Tibial artery (tissue), 4 donors: ENCODE measurements at regions not wholly inside any gene's neighbourhood (a gene's known extent, or its start where the extent isn't known, plus 50 kb on each side); places are given as distances from the start of the nearest gene placed in this dataset.

ENCODE experiments used
- DNase-seq, 2 donors: peaks; one replicate each; pipeline ENCODE4 v3.0.0-alpha.2; 2019
- H3K27ac ChIP-seq, 2 donors: fragments of 200-600 bp; sonication (generic) in 1 of 2; 1 replicate in 1 of 2; 2 replicates in 1 of 2; pipeline ENCODE4 v1.5.1; 2018 to 2019; ENCODE audit warnings: mild to moderate bottlenecking in 1 of 2
- H3K27me3 ChIP-seq, 2 donors: fragments of 200-600 bp; sonication (generic) in 1 of 2; one replicate each; pipeline versions ENCODE4 v1.5.1 to v1.6.0; 2016 to 2019
- H3K36me3 ChIP-seq, 3 donors: fragments of 200-600 bp; sonication (generic) in 2 of 3; one replicate each; pipeline ENCODE4 v1.5.1; 2016 to 2019; ENCODE audit warnings: mild to moderate bottlenecking in 2 of 3
- H3K4me1 ChIP-seq, 4 donors: fragments of 200-600 bp; sonication (generic) in 2 of 4; 1 replicate in 3 of 4; 2 replicates in 1 of 4; pipeline ENCODE4 v1.5.1; 2016 to 2019
- H3K4me3 ChIP-seq, 2 donors: fragments of 200-600 bp; sonication (generic) in 1 of 2; 1 replicate in 1 of 2; 2 replicates in 1 of 2; pipeline ENCODE4 v1.5.1; 2018 to 2019; ENCODE audit warnings: mild to moderate bottlenecking in 2 of 2
- H3K9me3 ChIP-seq, 3 donors: fragments of 200-600 bp; sonication (generic) in 1 of 3; one replicate each; pipeline ENCODE4 v1.5.1; 2016 to 2019
- intact Hi-C: fragments of 100-400 bp; cut with DNase I; formaldehyde crosslinking; loops from one replicate; pipeline ENCODE4 v1.15.0; 2023; ENCODE audit warnings: low total_unique reads
- TF ChIP-seq, protein P1 (sequence below), 2 experiments: fragments of 200-600 bp in 1 of 2; fragments of 450-650 bp in 1 of 2; IDR thresholded peaks; one replicate each; pipeline ENCODE4 v1.5.1; 2017 to 2019; ENCODE audit warnings: antibody characterized with exemption in 2 of 2, mild to moderate bottlenecking in 1 of 2, moderate library complexity in 1 of 2

DNA sequence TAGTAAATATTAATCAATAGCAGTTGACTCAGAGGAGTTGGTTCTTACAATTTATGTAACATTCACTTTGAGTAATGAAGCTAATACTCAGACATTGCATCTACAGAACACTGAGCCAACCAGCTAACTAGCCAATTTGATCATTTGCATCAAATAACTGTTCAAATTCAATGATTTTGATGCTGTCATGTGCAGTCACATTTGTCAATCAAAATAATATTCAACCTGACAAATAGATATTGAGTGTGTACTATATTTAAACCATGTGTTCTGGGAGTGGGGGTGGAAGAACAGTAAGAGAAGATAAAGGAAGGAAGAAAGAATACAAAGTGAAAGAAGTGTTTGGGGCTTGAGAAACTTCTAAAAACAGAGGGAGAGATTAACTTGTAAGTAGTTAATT is 277.2 kb upstream of the ARHGEF26 start:
- Histone ChIP-seq H3K4me3 (no peak overlapping the region), H3K4me1 (no peaks in the 10 kb centered on the region), H3K27me3 (no peaks in the 10 kb centered on the region), H3K9me3 (no peaks in the 10 kb centered on the region), H3K36me3 (no peaks in the 10 kb centered on the region), H3K27ac (no peak overlapping the region)
- intact Hi-C loops: no loop called here
- TF ChIP-seq, protein P1, sequence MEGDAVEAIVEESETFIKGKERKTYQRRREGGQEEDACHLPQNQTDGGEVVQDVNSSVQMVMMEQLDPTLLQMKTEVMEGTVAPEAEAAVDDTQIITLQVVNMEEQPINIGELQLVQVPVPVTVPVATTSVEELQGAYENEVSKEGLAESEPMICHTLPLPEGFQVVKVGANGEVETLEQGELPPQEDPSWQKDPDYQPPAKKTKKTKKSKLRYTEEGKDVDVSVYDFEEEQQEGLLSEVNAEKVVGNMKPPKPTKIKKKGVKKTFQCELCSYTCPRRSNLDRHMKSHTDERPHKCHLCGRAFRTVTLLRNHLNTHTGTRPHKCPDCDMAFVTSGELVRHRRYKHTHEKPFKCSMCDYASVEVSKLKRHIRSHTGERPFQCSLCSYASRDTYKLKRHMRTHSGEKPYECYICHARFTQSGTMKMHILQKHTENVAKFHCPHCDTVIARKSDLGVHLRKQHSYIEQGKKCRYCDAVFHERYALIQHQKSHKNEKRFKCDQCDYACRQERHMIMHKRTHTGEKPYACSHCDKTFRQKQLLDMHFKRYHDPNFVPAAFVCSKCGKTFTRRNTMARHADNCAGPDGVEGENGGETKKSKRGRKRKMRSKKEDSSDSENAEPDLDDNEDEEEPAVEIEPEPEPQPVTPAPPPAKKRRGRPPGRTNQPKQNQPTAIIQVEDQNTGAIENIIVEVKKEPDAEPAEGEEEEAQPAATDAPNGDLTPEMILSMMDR (IDR thresholded peaks at IDR 0.05): no peak
- DNase-seq: no peak

DNA sequence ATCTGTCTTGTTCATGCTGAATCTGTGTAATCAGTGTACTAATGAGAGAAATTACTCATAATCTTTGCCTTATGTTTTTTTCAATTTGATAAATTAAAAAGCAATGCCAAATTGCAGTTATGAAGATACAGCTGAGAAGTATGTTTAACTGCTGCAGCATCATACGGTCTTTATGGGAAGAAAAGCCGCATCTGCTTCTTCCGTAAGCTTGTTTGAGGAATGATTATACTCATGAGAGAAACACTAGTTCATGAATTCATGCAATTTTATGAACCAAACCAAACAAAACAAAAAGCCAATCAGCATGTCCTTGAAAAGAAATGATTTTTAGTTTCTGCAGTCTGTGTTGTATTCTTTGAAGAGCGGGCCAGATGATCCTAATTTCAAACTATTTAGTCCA is 275.9 kb upstream of the ARHGEF26 start:
- Histone ChIP-seq H3K27ac (no peak overlapping the region), H3K4me3 (no peak overlapping the region), H3K27me3 (no peaks in the 10 kb centered on the region), H3K36me3 (no peaks in the 10 kb centered on the region), H3K9me3 (no peaks in the 10 kb centered on the region), H3K4me1 (no peaks in the 10 kb centered on the region)
- intact Hi-C loops: no loop called here
- DNase-seq: no peak
- TF ChIP-seq, protein P1 (IDR thresholded peaks at IDR 0.05): no peak

DNA sequence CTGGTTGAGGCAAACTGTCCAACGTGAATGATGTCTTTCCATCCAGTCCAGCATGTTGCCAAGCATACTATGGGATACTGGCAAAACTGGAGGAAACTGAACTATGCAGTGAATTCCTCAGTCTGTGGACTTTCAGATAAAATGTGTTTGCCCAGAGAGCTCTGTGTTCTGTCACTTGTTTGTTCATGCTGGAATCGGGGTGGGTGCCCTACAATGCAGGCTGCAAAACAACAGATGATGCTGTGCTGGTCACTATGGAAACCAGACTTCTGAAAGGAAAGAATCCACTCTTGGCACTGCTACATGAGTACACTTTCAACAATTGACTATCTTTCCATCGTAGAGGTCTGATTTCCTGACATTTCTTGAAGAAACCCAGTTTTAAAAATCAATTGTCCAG is 272.5 kb upstream of the ARHGEF26 start:
- DNase-seq: no peak
- Histone ChIP-seq H3K27ac (no peak overlapping the region), H3K36me3 (no peaks in the 10 kb centered on the region), H3K27me3 (no peaks in the 10 kb centered on the region), H3K9me3 (no peaks in the 10 kb centered on the region), H3K4me3 (no peak overlapping the region), H3K4me1 (no peaks in the 10 kb centered on the region)
- intact Hi-C loops: no loop called here
- TF ChIP-seq, protein P1 (IDR thresholded peaks at IDR 0.05): no peak

DNA sequence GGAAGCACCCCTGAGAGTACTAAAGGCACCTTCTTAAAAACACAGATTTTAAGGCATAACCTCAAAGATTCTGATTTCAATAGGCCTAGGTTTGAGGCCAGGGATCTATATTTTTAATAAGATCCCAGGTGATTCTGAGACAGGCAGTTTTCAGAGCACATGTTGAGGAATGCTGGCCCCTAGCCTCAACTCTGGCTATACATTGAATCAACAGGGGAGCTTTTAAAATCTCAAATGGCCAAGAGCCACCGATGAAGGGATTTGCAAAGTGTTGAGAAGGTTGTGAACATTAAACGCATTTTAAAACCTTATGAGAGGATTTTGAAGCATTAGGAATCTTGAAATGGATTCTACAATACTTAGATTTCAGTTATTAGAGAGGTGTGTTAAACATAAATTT is 268.8 kb upstream of the ARHGEF26 start:
- no peak for DNase-seq
- Histone ChIP-seq H3K4me3 (no peak overlapping the region), H3K9me3 (no peaks in the 10 kb centered on the region), H3K36me3 (no peaks in the 10 kb centered on the region), H3K27ac (no peak overlapping the region), H3K27me3 (no peaks in the 10 kb centered on the region), H3K4me1 (no peaks in the 10 kb centered on the region)
- intact Hi-C loops: no loop called here
- TF ChIP-seq, protein P1 (IDR thresholded peaks at IDR 0.05): no peak

DNA sequence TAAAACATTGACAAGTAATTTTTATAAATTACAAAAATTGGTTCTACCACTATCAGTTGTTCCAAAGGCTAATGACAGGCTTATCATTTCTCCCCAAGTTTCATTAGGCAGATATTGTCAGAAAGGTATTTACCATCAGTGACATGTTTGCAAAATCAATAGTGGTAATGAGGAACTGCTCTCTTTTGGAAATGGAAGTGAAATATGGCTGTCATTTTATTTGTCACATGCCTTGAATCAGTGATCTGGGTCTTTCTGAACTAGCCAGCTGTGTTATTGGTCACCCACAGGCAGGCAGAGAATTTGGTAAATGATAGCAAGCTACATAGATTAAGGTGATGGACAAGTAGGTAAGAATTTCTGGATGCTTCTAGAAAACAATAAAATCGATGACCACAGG is 268.0 kb upstream of the ARHGEF26 start:
- H3K27me3 ChIP-seq: no peaks in the 10 kb centered on the region
- DNase-seq: no peak
- no peak overlapping the region for H3K27ac ChIP-seq
- TF ChIP-seq, protein P1 (IDR thresholded peaks at IDR 0.05): no peak
- intact Hi-C loops: no loop called here
- no peak overlapping the region for H3K4me3 ChIP-seq
- no peaks in the 10 kb centered on the region for H3K36me3 ChIP-seq
- no peaks in the 10 kb centered on the region for H3K9me3 ChIP-seq
- no peaks in the 10 kb centered on the region for H3K4me1 ChIP-seq

DNA sequence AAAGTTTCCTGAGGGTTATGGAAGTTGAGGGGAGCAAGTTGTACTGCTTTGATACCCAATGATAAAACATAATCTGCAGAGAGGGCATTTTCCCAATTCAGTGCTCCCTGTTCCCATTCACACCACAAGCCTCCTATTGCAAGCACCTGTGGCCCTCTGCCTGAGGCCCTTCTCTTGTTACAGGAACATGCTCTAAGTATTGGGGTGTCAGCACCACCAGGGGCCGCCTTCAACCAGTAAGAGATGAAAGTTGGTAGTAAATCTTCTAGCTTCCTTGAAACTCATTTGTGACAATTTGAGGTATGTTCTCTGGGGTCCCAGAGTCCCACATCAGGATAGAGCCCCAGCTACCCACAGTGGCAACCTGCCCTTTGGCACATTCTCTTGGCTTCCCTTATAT is 265.4 kb upstream of the ARHGEF26 start:
- Histone ChIP-seq H3K4me3 (no peak overlapping the region), H3K27ac (no peak overlapping the region), H3K9me3 (no peaks in the 10 kb centered on the region), H3K27me3 (no peaks in the 10 kb centered on the region), H3K36me3 (no peaks in the 10 kb centered on the region), H3K4me1 (no peaks in the 10 kb centered on the region)
- no peak for DNase-seq
- TF ChIP-seq, protein P1 (IDR thresholded peaks at IDR 0.05): no peak
- intact Hi-C loops: no loop called here
